ENCODE measurements at regions not wholly inside any gene's neighbourhood (a gene's known extent, or its start where the extent isn't known, plus 50 kb on each side); places are given as distances from the start of the nearest gene placed in this dataset.
"Not testable (repeated sequence)": the region's sequence is repeated elsewhere in the genome, so short reads cannot be mapped to it uniquely, and the experiment has no call there.

DNA sequence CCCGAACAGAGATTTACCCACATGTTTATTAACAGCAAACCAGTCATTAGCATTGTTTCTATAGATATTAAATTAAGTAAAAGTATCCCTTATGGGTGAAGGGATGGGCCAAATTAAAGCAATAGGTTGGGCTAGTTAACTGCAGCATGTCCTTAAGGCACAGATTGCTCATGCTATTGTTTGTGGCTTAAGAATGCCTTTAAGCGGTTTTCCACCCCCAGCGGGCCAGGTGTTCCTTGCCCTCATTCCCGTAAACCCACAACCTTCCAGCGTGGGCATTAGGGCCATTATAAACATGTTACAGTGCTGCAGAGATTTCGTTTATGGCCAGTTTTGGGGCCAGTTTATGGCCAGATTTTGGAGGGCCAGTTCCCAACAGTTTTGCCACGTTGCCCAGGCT, 245.3 kb upstream of the PROK2 start:
- not testable (repeated sequence) for DNase-seq

GRCh38 chr3:72028726-72029125, 243.8 kb upstream of the PROK2 start:
- DNase-seq: not testable (repeated sequence)

DNA sequence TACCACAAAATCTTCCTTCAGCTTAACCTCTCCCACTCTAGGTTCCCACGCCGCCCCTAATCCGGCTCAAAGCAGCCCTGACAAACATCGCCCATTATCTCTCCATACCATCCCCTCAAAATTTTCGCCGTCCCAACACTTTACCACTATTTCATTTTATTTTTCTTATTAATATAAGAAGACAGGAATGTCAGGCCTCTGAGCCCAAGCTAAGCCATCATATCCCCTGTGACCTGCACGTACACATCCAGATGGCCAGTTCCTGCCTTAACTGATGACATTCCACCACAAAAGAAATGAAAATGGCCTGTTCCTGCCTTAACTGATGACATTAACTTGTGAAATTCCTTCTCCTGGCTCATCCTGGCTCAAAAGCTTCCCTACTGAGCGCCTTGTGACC, 243.4 kb upstream of the PROK2 start:
- not testable (repeated sequence) for DNase-seq

GRCh38 chr3:72027728-72028127, 242.8 kb upstream of the PROK2 start:
- DNase-seq: not testable (repeated sequence)

- DNase-seq: no peak
Observed at GRCh38 chr3:72022027-72022426, 237.1 kb upstream of the PROK2 start.

DNA sequence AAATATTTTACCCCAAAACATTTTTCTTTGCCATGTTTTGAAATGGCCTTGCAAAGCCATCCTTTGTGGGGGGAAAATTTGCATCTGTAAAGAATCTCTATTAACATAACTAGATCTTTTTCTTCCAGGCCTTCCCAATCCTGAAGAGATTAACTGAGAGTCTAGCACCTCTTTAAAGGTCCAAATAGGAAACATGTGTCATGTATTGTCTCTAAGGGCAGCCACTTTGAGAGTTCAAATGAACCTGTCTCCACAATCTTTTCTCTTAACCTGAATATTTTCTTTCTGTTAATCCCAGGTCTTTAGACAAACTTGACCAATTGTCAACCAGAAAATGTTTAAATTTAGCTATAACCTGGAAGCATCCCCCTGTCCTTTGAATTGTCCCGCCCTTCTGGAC, 236.6 kb upstream of the PROK2 start:
- no peak for DNase-seq

DNA sequence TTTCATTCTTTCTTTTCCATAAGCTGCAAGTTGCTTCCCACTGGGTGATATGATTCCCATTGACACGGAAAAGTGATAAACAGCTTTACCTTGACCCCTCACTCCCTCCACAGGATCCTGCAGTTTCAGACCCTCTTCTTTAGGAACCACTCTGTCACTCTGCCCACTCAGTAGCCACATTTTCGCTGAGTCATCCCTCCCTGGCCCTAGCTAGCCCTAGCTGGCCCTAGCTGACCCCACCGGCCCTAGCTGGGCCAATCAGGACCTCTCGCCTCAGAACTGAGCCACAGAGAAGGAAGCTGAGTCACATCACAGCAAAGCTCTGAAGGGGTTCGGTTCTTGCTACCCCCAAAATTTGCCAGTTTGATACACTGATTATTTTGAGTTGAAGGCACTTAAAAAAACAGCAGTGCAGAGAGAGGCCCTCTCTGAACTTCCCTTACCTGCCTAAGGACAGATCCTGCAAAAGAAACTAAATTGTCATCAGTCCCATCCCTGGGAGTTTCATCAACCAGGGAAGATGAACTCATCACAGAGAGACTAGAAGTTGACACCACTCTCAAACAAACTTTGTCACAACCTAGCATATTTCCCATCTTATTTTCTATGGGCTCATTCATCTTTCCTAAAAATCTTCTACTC, 233.5 kb upstream of the PROK2 start:
- no peak for DNase-seq

- DNase-seq: no peak
Observed at GRCh38 chr3:72017935-72018334, 233.0 kb upstream of the PROK2 start.

DNA sequence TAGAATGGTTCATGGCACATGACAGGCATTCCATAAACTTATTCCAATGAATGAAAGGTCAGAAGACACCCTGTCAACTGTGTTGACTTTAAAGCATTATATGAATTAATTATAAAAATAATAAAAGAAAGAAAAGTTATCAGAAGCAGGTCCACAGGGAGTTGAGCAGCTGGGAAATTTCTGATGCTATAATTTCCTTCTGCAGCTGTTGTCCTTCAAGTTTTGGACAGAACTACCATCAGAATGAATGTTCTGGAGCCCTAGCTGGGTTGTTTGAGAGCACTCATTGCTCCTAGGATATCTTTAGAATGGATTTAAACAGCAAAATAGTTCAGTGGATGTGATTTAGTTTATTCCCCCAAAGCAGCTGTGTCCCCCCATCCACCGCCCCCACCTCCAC, 232.4 kb upstream of the PROK2 start:
- no peak for DNase-seq

- no peak for DNase-seq
Observed at GRCh38 chr3:72015463-72015862, 230.5 kb upstream of the PROK2 start.

GRCh38 chr3:72013084-72013483, 228.1 kb upstream of the PROK2 start:
- no peak for DNase-seq

DNA sequence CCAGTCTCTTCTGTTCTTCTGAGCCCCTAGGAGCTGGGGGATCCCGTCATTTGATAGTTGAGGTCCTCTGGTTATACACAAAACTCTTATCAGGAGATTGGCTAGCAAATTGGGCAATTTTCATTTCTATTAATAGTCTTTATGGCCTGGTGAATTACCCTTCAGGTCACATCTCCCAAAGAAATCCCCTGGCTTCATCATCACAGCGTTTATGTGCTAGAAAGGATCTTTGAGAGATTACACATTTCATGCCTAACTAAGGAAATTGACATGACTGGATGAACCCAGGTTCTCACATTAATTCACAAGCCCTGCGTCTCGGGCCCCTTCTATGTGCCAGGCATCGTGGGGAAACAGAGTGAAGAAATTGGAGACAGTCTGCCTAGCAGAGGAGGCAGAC, 227.4 kb upstream of the PROK2 start:
- no peak for DNase-seq

DNA sequence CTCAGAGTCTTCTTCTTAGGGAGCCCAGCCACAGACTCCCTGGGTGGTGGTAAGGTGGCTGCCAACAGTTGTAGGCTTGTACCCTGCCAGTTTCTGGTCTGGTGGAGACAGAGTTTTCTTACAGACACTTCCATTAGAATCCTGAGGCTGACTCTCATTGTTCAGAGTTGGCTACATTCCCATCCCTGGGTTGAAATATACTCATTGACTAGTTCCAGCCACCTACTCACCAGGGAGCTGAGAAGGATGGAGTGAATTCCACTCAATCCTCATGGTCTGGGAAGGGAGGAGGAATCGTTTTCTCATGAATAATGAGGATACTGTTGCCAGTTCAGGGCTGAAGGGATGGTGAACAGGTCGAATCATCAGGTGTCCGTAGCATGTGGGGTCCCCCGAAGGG, 226.5 kb upstream of the PROK2 start:
- no peak for DNase-seq

GRCh38 chr3:72009851-72010443, 225.0 kb upstream of the PROK2 start:
- DNase-seq: no peak

DNA sequence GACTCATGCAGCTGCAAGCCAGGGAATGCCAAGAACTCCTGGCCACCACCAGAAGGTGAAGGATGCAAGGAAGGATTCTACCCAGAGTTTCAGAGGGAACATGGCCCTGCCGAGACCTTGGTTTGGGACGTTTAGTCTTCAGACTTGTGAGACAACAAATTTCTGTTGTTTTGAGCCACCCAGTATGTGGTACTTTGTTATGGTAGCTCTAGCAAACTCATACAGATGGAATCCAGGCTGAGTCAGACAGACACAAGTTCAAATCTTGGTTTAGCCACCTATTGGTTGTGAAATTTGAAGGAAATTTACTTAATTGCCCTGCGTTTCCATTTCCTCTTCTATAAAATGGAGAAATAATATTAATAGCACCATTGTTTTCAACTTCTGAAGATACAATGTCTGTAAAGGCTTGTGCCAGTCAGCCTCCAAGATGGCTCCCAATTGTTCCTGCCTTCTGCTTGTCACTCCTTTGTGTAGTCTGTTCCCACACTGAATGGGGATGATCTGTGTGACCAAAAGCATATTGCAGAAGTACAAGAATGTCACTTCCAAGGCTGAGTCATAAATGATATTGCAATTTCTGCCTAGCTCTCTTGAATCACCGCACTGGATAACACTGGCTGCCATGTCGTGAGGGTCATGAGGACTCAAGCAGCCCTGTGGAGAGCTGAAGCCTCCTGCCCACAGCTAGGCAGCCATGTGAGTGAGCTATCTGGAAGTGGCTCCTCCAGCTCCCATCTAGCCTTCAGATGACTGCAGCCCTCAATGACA, 223.5 kb upstream of the PROK2 start:
- DNase-seq: no peak

DNA sequence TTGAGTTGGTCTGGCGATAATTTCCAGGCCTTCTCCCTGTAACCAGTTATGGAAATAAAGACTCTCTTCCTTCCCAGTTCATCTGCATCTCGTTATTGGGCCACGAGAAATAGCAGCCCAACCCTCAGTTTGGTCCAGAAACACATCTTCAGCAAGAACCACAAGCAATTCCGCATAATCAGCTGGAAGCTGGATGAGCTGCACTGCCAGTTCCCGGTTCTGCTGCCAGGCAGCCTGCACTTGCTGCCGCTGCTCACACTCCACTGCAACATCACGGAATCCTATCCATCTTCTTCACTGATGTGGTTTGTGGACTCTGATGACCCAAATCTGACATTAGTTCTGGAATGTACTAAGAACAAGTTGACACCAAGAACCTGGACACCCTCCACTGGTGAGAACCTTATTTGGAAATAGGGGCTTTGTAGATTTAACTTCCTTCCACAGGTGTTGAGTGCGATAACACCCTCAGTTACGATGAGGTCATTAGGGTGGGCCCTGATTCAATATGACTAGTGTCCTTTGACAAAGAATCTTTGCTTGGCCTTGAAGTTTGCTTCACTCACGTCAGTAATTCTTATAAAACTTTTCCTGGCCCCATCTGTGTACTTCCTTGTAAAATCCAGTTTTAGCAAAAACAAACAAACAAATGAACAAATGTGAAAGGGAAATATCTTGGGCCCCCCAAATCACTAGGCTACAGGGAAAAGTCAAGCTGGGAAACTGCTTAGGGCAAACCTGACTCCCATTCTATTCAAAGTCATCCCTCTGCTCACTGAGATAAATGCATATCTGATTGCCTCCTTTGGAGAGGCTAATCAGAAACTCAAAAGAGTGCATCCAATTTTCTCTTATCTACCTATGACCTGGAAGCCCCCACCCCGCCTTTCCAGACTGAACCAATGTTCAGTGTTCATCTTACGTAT, 221.9 kb upstream of the PROK2 start:
- DNase-seq: no peak

DNA sequence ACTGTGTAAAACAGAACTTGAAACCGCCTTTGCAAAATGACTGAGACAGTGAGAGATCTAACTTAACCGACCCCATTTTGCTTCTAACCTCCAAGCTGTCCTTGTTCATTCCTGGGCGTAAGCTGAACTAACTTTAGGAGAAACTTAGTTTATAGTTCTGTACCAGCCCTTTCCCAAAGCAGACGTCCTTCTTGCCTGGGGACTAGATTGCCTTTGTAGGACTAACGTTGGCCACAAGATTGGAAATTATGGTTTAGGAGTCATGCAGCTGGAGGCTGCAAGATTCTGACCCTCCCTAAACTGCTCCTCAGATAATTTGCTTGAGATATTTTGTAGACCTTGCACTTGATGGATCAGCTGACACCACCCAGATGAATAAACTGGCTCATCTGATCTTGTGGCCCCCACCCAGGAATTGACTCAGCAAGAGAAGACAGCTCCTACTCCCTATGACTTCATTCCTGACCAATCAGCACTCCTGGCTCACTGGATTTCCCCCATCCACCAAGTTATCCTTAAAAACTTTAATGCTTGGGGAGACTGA, 219.9 kb upstream of the PROK2 start:
- no peak for DNase-seq

DNA sequence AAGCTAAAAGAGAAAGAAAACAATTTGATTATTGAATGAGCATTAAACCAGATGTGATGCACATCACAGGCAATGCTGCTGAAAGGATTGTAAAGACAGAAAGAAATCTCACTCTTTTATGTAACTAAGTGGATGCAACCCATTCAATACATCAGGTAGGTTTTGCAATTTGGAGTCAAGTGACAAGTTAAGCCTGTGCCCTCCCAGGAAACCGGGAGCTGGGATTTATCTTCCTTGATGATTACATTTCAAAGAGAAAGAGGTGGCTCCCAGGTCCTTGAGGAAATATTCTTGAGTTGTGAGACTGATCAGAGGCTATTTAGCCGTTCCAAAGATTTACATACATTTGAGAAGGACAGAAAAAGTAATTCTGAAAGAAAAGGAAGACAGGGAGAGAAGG, 219.0 kb upstream of the PROK2 start:
- DNase-seq: no peak

DNA sequence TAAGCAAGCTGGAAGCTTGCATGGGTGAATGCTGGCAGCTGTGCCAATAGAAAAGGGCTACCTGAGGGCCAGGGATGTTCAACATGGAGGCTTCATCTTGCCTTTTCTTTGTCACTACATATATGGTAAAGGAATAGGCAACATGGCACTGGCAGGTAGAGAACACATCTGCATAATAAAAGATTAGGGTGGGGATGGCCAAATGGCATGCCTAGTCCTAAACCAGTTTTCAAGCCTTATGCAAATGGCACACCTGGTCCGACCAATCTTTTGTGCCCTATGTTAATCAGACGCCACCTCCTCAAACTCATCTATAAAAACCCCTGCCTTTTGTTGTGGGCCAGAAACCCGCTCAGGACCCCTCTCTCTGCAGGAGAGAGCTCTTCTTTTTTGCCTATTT, 216.8 kb upstream of the PROK2 start:
- DNase-seq: no peak

DNA sequence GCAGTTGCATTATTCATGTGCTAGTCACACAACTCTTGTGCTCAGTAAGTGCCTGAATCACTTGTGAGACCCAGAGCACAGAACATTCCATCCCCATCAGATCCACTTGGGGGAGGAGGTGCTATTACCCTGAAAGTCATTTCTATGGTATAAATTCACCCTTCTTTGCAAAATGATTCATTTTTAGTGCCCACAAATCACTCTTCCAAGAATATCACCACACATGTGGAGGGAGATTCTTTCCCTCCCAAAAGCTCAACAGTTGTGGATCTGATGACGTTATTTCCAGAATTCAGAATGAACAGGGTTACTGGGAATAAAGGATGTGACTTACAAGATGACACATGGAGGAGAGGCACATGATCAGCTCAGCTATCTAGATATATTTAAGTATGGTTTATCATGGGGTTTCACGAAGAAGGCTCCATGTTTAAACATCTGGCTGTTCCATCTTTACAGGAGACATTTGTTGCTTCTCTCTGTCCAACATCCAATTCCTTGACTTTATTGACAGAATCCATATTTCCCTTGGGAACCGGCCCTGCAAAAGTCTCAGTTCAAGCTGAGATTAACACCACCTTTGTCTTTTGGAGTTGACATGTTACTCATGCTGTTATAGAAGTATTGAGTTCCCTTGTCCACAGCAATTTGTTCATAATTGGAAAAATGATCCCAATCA, 214.2 kb upstream of the PROK2 start:
- DNase-seq: no peak

DNA sequence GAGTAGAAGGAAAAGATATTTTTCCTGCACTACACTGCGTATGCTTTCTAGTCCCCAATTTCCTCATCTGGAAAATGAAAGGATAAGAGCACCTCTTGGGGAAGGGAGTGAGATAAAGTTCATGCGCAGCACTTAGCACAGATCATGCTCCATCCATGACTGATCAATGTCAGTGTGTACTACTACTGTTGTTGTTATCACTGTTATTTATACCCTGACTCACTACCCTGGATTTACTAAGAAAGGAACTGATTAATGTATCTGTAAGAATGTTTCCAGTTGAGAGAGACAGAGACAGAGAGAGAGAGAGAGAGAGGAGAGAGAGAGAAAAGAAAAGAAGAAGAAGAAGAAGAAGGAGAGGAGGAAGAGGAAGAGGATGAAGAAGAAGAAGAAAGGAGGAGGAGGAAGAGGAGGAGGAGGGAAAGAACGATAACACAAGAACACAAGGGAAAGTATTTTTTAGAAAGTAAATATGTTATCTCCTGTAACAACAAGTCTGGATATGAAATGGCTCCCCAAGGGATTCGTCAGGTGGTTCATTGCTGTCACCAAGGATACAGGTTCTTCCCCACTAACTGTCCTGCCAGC, 212.2 kb upstream of the PROK2 start:
- no peak for DNase-seq

GRCh38 chr3:71994906-71995305, 210.0 kb upstream of the PROK2 start:
- no peak for DNase-seq

All from left hindlimb (tissue), 1 donor.